ENCODE measurements at regions not wholly inside any gene's neighbourhood (a gene's known extent, or its start where the extent isn't known, plus 50 kb on each side); places are given as distances from the start of the nearest gene placed in this dataset.

GRCh38 chr13:44271031-44271455 lies 102.6 kb upstream of the SERP2 start:
- H3K4me1 ChIP-seq = peaks cover 0 to 38% of the 10 kb centered on the region in 2 donors
- no peaks in the 10 kb centered on the region for H3K36me3 ChIP-seq
- peak overlapping the region; percentile 58 to 78 for H3K27ac ChIP-seq
- TF ChIP-seq, protein P1, sequence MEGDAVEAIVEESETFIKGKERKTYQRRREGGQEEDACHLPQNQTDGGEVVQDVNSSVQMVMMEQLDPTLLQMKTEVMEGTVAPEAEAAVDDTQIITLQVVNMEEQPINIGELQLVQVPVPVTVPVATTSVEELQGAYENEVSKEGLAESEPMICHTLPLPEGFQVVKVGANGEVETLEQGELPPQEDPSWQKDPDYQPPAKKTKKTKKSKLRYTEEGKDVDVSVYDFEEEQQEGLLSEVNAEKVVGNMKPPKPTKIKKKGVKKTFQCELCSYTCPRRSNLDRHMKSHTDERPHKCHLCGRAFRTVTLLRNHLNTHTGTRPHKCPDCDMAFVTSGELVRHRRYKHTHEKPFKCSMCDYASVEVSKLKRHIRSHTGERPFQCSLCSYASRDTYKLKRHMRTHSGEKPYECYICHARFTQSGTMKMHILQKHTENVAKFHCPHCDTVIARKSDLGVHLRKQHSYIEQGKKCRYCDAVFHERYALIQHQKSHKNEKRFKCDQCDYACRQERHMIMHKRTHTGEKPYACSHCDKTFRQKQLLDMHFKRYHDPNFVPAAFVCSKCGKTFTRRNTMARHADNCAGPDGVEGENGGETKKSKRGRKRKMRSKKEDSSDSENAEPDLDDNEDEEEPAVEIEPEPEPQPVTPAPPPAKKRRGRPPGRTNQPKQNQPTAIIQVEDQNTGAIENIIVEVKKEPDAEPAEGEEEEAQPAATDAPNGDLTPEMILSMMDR (IDR thresholded peaks at IDR 0.05) = no peak
- DNase-seq (ENCODE audit: low spot score) = no peak
- H3K27me3 ChIP-seq = no peaks in the 10 kb centered on the region
- no peaks in the 10 kb centered on the region for H3K9me3 ChIP-seq
- no peak overlapping the region for H3K4me3 ChIP-seq

DNA sequence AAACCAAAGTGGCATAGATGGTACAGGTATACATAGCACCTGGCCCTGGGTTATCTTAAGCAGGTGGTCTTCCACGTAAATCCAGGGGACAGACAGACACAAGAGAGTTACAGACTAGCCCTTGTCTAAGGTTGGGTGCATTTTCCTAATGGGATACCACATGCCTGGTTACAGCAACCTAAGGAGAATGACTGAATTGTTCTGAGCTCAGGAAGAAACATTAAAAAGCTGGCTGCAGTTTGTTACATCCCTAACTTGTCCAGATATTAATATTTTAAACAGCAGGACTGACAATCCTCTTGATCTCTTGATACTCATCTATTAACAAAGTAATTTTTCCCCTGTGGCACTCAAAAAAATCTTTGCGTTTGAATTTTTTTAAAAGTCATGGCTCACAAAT lies 102.2 kb upstream of the SERP2 start:
- Histone ChIP-seq H3K27ac (peak overlapping the region; percentile 58 to 78), H3K27me3 (no peaks in the 10 kb centered on the region), H3K4me3 (no peak overlapping the region), H3K4me1 (peaks cover 0 to 38% of the 10 kb centered on the region in 2 donors), H3K36me3 (no peaks in the 10 kb centered on the region), H3K9me3 (no peaks in the 10 kb centered on the region)
- DNase-seq (ENCODE audit: low spot score) = no peak
- TF ChIP-seq, protein P1 (IDR thresholded peaks at IDR 0.05) = no peak

GRCh38 chr13:44271915-44272341 lies 101.7 kb upstream of the SERP2 start:
- Histone ChIP-seq H3K27me3 (no peaks in the 10 kb centered on the region), H3K4me1 (peaks cover 0 to 38% of the 10 kb centered on the region in 2 donors), H3K36me3 (no peaks in the 10 kb centered on the region), H3K27ac (peak overlapping the region; percentile 58 to 78), H3K9me3 (no peaks in the 10 kb centered on the region), H3K4me3 (no peak overlapping the region)
- DNase-seq (ENCODE audit: low spot score) = no peak
- TF ChIP-seq, protein P1 (IDR thresholded peaks at IDR 0.05) = no peak

GRCh38 chr13:44272692-44273091 lies 100.9 kb upstream of the SERP2 start:
- Histone ChIP-seq H3K27me3 (no peaks in the 10 kb centered on the region), H3K27ac (peak overlapping the region in 1 of 2 donors; percentile 58), H3K9me3 (no peaks in the 10 kb centered on the region), H3K36me3 (no peaks in the 10 kb centered on the region), H3K4me1 (peaks cover 0 to 40% of the 10 kb centered on the region in 2 donors), H3K4me3 (no peak overlapping the region)
- TF ChIP-seq, protein P1 (IDR thresholded peaks at IDR 0.05) = no peak
- DNase-seq (ENCODE audit: low spot score) = no peak

- DNase-seq (ENCODE audit: low spot score) = no peak
- peak overlapping the region in 1 of 2 donors; percentile 78 for H3K27ac ChIP-seq
- no peaks in the 10 kb centered on the region for H3K9me3 ChIP-seq
- H3K36me3 ChIP-seq = no peaks in the 10 kb centered on the region
- no peak overlapping the region for H3K4me3 ChIP-seq
- TF ChIP-seq, protein P1 (IDR thresholded peaks at IDR 0.05) = no peak
- H3K27me3 ChIP-seq = no peaks in the 10 kb centered on the region
- peaks cover 0 to 42% of the 10 kb centered on the region in 2 donors for H3K4me1 ChIP-seq
Observed at GRCh38 chr13:44273216-44273615, 100.4 kb upstream of the SERP2 start.
